GM21526 (cell line): ENCODE measurements at regions not wholly inside any gene's neighbourhood (a gene's known extent, or its start where the extent isn't known, plus 50 kb on each side); places are given as distances from the start of the nearest gene placed in this dataset.

Experiments used
- ATAC-seq: cut with Tn5 transposase; IDR thresholded peaks from one replicate; pipeline ENCODE4 v1.9.1; 2021; ENCODE audit warnings: moderate library complexity; ENCODE audit not compliant: unreplicated experiment, low FRiP score

DNA sequence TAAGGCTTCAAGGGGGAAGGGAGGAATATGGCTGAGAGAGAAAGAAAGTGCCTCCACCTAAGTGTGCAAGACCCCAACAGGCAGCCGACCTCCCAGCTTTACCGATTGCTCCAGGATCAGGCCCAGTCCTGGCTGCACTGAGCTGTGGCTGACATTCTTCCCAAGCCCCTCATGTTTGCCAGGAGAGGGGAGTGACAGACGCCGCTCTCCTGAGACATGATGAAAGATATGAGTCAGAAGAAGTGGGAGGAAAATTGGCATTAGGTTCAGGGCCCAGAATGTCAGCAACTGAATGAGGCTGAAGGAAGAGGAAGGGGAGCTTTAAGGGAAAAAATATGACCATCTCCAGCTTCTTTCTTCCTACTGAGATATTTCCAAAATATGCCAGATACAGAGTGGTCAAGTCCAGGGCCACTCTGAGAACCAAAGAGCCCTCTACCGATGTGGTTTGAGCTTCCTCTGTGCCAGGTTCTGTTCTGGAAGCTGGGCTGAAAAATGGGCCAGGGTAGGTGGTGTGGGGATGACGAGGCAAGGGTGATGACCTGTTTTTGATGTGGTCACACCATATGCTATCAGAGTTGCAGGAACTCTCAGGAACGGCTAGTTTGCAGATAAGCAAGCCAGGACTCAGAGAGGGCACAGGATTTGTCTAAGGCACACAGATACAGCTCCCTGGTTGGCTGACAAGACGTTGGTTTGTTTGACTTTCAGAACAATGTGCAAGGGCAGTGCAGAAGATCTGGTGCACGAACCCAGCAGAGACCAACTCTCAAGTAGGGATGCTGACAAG lies 176.7 kb downstream of the SOX9 start:
- ATAC-seq: no peak

DNA sequence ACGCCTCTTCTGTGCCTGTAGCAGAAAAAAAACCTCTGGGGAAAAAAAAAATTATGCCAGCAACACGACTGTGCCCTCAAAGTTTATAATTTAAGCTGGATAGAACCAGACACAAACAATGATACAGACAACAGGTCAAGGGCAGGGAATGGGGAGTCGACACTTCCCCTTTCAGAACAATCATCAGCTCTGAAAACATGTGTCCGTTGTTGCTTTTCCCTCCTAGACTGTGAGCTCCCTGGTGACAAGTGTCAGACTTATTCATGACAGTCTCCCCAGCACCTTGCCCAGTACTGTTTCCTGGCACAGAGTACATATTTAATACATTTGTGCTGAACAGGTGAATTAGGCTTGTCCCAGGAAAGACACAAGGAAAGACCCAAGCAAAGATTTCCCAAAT lies 178.3 kb downstream of the SOX9 start:
- no peak for ATAC-seq

DNA sequence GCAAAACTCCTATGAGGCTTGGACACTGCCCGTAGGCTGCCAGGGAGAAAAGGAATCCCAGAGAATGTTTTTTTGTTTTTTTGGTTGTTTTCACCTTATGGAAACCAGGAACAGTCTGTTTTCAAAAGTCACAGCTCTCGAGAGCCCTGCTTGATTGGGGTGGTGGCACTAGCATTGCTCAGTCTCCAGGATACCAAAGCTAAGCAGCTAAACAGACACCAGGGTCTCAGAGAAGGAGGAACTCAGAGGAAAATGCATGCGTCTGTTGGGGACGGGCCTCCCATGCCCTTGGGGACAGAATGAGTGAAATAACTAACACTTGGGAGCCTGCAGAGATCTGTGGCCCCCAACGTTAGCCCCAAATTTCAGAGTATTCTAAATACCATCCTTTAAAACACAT lies 178.8 kb downstream of the SOX9 start:
- ATAC-seq: no peak

DNA sequence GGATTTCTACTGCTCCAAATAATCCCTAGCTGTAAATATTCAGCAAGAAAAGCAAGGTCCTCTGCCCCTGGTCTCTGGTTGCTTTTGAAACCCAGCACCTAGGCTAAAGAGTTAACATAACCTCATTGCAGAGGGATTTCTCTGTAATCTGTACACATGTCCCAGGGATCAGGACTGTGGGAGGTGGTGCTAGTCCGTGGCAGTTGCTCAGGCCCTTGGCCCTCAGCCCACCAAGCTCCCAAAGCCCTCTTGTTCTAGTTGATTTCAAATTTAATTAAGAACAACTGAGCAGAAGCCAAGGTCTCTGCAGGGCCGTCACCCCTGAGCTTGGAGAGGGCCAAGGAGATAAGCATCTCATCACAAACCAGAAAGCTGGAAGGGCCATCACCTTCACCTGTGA lies 181.1 kb downstream of the SOX9 start:
- ATAC-seq: no peak

DNA sequence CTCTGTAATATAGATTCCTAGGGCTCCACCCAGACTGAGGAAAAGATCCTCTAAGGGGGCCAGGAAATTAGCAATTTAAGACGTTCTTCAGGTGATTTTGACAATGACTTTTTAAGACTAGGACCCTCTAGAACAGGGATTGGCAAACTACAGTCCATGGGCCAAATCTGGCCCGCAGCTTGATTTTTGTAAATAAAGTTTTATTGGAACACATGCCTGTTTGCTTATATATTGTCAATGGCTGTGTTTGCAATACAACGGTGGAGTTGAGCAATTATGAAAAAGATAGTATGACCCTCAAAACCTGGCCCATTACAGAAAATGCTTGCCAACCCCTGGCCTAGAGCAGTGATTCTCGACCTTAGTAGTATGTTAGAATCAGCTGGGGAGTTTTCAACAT lies 181.9 kb downstream of the SOX9 start:
- no peak for ATAC-seq

DNA sequence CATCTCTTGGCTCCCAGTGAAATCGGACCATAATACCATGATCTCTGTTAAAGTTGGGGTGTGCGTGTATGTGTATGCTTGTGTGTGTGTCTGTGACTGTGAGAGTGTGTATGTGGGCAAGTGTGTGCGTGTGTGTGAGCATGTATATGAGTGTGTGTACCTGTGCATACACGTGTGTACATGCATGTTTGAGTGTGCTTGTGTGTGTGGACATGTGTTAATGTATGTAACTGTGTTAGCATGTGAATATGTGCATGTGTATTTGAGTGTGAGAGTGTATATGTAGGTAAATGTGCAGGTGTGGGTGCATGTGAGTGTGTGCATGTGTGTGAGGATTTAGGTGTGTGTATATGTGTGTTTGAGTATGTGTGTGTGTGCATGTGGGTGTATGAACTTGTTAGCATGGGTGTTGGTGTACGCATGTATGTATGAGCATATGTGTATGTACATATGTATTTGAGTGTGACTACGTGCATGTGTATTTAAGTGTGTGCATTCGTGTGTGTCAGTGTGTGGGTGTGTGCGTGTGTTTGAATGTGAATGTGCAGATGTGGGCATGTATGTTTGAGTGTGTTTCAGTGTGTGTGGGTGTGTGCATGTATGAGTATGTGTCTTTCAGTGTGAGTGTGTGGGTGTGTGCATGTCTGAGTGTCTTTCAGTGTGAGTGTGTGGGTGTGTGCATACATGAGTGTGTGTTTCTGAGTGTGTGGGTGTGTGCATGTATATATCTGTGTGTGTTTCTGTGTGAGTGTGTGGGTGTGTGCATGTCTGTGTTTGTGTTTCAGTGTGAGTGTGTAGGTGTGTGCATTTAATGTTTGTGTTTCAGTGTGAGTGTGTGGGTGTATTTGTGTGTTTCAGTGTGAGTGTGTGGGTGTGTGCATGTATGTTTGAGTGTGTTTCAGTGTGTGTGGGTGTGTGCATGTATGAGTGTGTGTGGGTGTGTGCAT lies 183.2 kb downstream of the SOX9 start:
- no peak for ATAC-seq

DNA sequence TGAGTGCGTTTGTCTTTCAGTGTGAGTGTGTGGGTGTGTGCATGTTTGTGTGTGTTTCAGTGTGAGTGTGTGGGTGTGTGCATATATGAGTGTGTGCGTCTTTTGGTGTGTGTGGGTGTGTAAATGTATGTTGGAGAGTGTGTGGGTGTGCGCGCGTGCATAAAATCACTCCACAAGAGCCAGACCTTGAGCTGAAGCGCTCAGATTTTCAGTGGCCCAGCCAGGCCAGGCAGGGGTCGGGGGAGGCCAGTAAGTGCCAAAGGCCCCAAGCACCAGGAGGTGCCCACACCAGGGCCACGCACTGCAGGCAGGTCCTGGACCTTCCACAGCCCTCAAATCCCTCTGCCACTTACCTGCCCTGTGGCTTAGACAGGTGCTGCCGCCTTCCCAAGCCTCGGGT lies 184.0 kb downstream of the SOX9 start:
- no peak for ATAC-seq

DNA sequence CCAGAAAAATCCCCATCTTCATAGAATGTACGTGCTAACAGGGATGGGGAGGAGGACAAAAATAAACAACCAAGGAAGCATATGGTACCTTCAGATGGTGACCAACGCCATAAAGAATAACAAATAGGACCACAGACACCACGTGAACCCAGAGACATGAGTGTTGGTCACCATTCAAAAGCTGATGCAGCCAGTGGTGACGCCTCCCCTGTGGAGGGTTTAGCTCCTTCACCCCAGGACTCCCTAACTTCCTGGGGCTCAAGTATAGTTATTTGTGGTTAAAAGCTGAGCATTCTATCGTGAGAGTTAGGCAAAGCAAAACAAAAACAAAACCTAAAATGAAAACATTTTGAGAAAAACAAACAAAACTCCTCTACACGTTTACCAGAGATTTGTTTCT lies 184.7 kb downstream of the SOX9 start:
- ATAC-seq: no peak

DNA sequence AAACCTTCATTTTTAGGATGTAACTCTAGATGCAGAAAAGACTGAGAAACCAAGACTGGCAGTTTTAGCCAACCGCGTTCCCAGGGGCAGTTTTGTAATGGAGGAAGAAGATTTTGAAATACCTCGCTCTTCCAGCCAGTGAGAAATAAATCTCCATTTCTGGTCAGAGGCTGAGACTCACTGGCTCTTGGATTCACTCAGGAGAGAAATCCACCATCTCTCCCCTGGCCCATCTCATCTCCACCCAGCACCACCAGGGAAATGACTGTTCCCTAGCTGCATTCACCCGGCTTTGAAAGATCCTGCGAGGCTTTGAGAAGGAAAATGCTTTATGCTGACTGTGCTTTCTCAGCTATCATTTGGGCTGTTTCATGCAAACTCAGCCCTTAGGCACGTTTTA lies 185.2 kb downstream of the SOX9 start:
- ATAC-seq: no peak

DNA sequence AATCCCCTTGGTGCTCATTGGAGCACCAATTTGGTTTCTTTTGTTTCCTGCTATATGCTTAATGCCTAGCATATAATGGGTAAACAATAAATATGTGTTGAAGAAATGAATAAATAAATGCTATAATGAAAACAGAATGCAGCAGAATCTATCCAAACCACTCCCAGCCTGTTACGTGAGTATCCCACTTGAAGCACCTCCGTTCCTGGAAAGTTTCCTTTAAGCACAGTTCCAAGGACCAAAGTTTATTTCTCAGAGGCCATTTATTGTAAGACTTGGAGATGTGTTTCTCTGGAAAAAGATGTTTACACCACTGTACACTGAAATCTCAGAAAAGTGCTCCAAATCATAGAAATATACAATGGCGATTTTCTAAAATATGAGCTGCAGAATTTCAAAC lies 187.0 kb downstream of the SOX9 start:
- no peak for ATAC-seq

DNA sequence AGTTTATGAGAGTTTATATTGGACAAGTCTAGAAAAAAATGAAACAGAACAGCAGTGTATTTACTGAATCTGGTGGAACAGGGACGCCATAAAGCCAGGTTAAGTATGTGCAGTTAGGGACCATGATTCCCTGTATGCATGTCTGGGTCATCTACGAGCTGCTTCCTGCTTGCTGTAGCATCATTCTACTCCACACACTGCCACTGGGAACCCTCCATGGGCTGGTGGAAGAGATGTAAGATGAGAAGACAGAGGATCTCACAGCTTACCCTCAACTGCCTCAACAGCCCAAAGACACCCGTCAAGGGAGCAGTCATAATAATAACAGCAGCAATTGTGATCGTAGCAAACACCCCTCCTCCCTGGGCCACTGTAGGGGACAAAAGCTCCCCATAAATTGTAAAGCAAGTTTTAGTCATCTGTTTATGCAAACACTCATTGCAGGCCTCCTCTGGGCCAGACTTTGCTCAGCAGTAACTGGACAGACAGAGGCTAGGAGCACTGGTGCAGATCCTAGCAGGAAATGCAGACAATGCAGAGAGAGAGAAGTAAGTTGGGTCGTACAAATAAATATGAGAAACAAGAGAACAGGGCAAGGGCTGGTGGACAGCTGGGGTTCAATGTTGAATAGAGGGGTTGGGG lies 188.0 kb downstream of the SOX9 start:
- no peak for ATAC-seq

DNA sequence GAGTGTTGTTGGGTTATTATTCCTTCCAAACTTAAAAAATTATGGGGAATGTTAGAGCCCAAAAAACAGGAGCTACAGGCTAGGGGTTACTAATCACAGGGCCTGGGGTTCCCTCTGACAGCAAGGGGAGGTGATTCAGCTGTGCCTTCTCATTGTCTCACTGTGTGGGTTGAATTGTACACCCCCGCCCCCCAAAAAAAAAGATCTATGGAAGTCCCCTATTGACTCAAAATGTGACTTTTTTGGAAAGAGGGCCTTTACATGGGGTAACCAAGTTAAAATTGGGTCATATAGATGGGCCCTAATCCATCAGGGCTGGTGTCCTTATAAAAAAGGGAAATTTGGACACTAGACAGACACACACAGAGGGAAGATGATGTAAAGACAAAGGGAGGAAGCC lies 190.2 kb downstream of the SOX9 start:
- no peak for ATAC-seq

DNA sequence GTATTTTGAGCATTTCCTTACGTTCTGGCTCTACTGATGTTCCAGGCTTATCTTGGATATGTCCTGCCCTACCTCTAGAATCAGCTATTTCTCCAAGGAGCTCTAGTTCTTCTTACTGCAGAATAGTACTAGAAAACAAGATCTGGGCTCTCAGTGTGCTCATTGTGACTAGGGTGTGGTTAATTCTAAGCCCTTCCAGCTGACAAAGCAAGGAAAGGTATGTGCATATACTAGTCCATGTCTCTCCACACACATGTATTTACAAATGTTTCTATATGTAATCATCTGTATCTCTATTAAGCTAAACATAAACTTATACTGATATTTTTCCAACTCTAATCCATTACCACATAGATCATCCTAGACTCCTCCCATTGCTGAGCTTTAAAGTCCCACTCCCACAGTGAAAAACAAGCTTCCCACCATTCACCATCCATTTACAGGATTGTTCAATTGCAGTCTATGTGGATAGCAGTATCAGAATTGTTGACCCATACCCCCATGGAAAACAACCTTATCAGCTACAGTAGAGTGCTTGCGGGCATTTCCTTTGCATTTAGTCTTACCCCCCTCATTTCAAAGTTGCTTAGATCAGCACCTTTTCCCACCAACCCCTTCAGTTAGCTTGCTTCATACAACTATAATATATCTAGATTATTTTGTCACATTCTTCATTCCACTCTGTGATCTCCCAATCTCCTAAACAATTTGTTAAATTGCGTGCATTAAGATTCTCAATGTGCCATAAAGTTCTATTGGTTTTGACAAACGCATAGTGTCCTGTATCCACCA lies 194.5 kb downstream of the SOX9 start:
- no peak for ATAC-seq

DNA sequence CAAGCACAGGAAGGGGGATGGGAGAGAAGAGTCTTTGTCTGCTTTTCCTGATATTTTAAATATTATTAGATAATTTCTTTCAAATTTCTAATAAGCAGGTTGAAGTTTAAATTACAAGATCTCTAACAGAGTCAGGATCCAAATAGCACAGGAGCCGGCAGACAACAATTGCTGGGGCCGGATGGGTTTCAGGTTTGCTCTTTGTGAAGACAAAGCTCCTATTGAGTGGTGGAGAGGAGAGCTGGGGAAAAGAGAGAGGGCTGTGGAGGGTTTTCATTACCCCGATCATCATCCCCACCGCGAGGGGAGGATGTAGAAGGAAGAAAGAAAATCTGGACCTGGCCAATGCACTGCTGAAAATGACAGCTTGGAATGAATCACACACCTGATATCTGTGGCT lies 197.3 kb downstream of the SOX9 start:
- ATAC-seq: no peak

DNA sequence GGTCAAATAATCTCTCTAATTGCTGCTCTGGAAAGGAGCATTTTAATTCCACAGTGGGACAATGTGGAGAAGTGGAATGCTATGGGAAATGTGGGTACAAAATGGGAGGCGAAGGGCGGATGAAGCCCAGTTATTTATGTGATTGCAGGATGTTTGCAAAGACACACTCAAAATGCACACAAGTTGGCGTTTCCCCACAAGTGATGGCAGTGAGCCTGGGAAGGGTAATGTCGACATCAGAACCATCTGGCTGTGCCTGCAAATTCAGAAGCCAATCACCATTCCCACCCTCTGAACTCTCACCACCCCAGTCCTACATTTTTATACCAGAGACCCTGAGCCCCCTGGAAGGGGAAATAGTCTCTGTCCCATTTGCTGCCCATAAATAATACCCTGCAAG lies 201.1 kb downstream of the SOX9 start:
- no peak for ATAC-seq

DNA sequence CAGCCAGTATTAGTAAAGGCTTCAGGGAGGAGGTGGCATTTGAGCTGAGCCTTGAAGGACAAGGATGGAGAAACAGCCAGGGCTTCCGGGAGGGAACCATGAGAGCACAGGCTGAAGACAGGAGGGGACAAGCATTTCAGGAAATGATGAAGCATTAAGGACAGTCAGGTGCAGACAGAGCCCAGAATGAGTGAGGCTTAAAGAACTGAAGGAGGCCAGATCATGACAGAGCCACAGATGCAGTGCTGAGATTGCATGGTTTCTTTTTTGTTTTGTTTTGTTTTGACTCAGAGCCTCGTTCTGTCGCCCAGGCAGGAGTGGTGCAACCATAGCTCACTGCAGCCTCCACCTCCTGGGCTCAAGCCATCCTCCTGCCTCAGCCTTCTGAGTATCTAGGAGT lies 211.5 kb downstream of the SOX9 start:
- peak; percentile 82 for ATAC-seq

DNA sequence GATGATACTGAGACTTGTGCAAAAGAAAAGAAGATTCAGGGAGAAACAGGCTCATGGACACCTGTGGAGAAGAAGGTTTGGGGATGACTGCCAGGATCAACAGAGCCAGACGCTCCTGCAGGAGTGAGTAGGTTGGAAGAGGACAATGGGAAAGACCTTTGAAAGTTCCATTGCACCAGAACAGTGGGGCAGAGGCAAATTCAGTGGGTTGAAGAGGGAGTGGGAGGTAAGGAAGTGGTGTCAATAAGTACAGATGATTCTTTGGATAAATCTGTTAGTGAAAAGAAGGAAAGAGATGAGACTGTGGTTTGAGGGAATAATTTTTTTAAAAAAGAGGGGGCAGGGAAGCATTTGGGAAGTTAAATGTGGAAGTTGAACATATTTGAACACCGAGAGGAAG lies 212.8 kb downstream of the SOX9 start:
- no peak for ATAC-seq

DNA sequence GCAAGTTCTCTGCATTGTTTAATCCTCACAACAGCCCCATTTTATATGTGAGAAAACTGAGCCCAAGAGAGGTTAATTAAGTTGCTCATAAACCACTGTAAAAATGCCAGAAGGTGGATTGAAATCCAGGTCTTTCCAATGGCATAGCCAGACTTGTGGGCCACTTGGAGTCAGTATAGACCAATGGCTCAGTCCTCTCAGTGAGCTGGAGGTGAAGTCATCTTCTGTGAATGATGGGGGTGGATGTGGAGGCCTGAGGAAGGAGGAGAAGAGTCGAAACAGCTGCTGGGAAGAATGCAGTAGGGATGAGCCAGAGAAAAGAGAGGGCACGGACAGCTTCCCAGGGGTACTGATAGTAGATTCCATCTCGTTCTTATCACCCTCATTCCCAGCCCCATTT lies 213.4 kb downstream of the SOX9 start:
- ATAC-seq: no peak

DNA sequence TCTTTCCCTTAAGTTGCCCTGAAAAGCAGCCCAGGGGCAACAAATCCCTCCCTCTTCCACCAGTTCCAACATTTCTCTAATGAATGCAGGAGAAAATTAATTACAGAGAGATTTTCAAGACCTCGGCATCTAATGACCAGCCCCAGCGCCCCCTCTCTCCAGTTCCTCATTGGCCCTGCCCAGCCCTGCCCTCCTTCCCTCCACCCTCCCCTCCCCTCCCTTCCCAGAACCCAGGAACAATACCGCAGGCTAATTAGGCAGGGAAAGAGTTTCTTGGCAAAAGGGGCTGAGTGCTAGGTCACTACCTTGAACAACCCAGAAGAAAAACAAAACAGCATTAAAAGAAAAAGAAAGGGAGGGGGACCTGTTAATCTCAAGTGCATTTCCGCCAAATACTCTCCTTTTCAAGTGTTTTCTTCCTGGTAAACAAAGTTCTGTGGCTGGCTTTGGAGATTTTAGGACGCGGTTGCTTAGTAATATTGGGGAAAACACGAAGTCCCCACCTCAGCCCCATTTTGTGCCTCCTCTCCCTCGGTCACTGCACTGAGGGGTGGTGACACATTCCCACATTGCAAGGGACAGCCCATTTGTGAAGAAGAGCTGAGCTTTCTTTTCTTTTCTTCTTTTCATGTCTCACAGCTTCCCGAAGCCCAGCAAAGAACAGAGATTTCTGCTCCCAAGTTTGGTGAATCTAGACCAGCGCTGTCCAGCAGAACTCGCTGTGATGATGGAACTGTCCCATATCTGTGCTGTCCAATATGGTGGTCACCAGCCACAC lies 215.4 kb downstream of the SOX9 start:
- no peak for ATAC-seq

DNA sequence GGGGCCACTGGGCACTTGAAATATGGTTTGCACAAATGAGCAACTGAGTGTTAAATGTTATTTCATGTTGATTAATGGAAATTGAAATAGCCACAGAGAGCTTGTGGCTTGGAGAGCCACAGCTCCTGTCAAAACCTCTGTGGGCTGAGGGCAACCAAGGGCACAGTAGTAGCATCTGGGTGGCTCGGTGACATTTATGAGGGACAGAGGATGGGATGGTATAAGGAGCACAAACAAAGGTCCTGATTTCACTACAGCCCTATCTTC lies 215.9 kb downstream of the SOX9 start:
- ATAC-seq: no peak
